ENCODE measurements at regions not wholly inside any gene's neighbourhood (a gene's known extent, or its start where the extent isn't known, plus 50 kb on each side); places are given as distances from the start of the nearest gene placed in this dataset.

- ChIA-PET POLR2A (no interaction called here), CTCF (no interaction called here)
These were observed 412.2 kb upstream of the EEF2KMT start for GRCh38 chr16:5509794-5510193.

- POLR2A ChIA-PET = no interaction called here
- CTCF ChIA-PET = no interaction called here
These were observed 411.7 kb upstream of the EEF2KMT start for GRCh38 chr16:5509336-5509735.

GRCh38 chr16:5508371-5508770 is 410.8 kb upstream of the EEF2KMT start:
- ChIA-PET CTCF (no interaction called here), POLR2A (no interaction called here)

GRCh38 chr16:5506021-5506420 is 408.4 kb upstream of the EEF2KMT start:
- ChIA-PET POLR2A (no interaction called here), CTCF (no interaction called here)

GRCh38 chr16:5505091-5505887 is 407.7 kb upstream of the EEF2KMT start:
- POLR2A ChIA-PET = no interaction called here
- CTCF ChIA-PET = interaction anchor here (0.5 kb wide), 1 partner anchor 92 kb away, joined by 4 read pairs; no protein-coding TSS in a partner anchor

- ChIA-PET POLR2A (no interaction called here), CTCF (no interaction called here)
These were observed 406.6 kb upstream of the EEF2KMT start for GRCh38 chr16:5504064-5504781.

GRCh38 chr16:5502944-5503343 is 405.3 kb upstream of the EEF2KMT start:
- ChIA-PET POLR2A (no interaction called here), CTCF (no interaction called here)

GRCh38 chr16:5502467-5502869 is 404.9 kb upstream of the EEF2KMT start:
- ChIA-PET CTCF (no interaction called here), POLR2A (no interaction called here)

- ChIA-PET POLR2A (interaction anchor here (0.6 kb wide), 1 partner anchor 569 kb away, joined by 7 read pairs; no protein-coding TSS in a partner anchor), CTCF (no interaction called here)
These were observed 402.9 kb upstream of the EEF2KMT start for GRCh38 chr16:5500526-5500925.

GRCh38 chr16:5498562-5498961 is 401.0 kb upstream of the EEF2KMT start:
- ChIA-PET CTCF (no interaction called here), POLR2A (no interaction called here)

GRCh38 chr16:5496013-5496412 is 398.4 kb upstream of the EEF2KMT start:
- POLR2A ChIA-PET = no interaction called here
- CTCF ChIA-PET = no interaction called here

GRCh38 chr16:5490499-5490898 is 392.9 kb upstream of the EEF2KMT start:
- ChIA-PET POLR2A (no interaction called here), CTCF (no interaction called here)

GRCh38 chr16:5488581-5488980 is 391.0 kb upstream of the EEF2KMT start:
- ChIA-PET POLR2A (no interaction called here), CTCF (no interaction called here)

GRCh38 chr16:5487728-5488127 is 390.1 kb upstream of the EEF2KMT start:
- POLR2A ChIA-PET = no interaction called here
- CTCF ChIA-PET = no interaction called here

GRCh38 chr16:5482256-5482655 is 384.7 kb upstream of the EEF2KMT start:
- POLR2A ChIA-PET = no interaction called here
- CTCF ChIA-PET = no interaction called here

GRCh38 chr16:5480431-5481195 is 383.0 kb upstream of the EEF2KMT start:
- POLR2A ChIA-PET = no interaction called here
- CTCF ChIA-PET = no interaction called here

GRCh38 chr16:5479926-5480325 is 382.3 kb upstream of the EEF2KMT start:
- POLR2A ChIA-PET = no interaction called here

GRCh38 chr16:5478036-5478435 is 380.4 kb upstream of the EEF2KMT start:
- CTCF ChIA-PET = no interaction called here
- POLR2A ChIA-PET = no interaction called here

More at GRCh38 chr16:5479926-5480325, 382.3 kb upstream of the EEF2KMT start:
- CTCF ChIA-PET = interaction anchor here (0.6 kb wide), 1 partner anchor 171 kb away, joined by 3 read pairs; no protein-coding TSS in a partner anchor

GRCh38 chr16:5477251-5477650 is 379.7 kb upstream of the EEF2KMT start:
- ChIA-PET POLR2A (no interaction called here), CTCF (no interaction called here)

GRCh38 chr16:5472552-5472951 is 375.0 kb upstream of the EEF2KMT start:
- ChIA-PET POLR2A (no interaction called here), CTCF (no interaction called here)

- CTCF ChIA-PET = no interaction called here
- POLR2A ChIA-PET = no interaction called here
These were observed 370.9 kb upstream of the EEF2KMT start for GRCh38 chr16:5468488-5468887.
